HG03457 (cell line): ENCODE measurements at regions not wholly inside any gene's neighbourhood (a gene's known extent, or its start where the extent isn't known, plus 50 kb on each side); places are given as distances from the start of the nearest gene placed in this dataset.
"Not testable (repeated sequence)": the region's sequence is repeated elsewhere in the genome, so short reads cannot be mapped to it uniquely, and the experiment has no call there.

ENCODE experiments used
- ATAC-seq: cut with Tn5 transposase; IDR thresholded peaks from one replicate; pipeline ENCODE4 v1.9.1; 2021; ENCODE audit warnings: moderate number of reproducible peaks; ENCODE audit not compliant: unreplicated experiment

DNA sequence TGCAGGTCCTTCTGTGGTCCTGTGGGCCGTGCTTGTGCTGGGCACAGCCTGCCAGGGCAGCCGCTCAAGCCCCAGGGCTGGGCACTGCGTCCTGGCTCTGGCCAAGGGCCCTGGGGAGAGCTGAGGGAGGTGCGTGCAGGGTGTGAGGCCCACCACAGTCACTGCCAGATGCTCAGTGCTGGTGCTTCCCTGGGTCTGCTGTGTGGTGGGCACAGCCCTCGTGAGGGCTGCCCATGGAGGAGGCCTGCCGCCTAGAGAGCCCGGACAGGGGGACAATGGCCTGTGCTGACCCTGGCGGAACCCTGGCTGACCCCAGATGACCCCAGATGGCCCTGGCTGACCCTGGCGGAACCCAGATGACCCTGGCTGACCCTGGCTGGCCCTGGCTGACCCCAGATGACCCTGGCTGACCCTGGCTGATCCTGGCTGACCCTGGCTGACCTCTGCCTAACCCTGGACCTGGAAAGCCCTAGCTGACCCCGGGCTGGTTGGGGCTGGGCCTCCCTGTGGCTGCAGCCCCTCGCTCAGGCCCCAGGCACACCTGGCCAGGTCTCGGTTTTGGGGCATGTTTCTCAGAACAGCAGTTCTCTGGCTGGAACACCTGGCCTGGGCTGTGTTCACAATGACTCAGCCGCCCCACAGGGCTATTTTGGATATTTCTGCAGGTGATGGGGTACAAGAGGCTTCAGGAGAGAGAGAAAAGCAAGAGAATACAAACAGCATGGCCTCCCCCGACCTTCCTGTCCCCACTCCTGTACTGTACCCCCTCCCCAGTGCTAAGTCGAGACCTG, 55.4 kb downstream of the TMEM121 start:
- no peak for ATAC-seq

DNA sequence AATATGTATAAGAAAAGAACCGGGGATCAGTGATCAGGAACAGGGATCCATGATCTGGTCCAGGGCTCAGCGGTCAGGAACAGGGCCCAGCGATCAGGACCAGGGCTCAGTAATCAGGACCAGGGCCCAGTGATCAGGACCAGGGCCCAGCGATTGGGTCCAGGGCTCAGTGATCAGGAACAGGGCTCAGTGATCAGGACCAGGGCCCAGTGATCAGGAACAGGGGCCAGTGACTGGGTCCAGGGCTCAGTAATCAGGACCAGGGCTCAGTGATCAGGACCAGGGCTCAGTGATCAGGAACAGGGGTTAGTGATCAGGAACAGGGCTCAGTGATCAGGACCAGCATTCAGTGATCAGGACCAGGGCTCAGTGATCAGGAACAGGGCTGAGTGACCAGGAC, 56.3 kb downstream of the TMEM121 start:
- no peak for ATAC-seq

DNA sequence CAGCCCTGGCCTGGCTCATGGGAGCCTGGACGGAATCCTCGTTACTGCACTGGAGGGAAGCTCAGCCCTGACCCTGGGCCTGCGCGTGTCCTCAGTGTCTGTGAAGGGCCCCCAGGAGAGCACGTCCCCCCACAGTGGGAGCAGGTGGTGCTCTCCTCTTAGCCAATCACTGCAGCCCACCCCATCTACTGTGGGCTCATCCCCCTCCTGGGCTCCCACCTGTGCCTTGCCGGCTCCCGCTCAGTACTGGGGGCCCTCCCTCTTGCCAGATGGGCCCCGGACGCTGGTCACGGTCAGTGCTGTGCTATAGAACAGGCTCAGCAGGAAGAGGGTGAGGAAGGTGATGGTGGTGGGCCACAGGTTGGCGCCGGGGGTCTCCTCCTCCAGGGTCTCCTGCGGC, 57.5 kb downstream of the TMEM121 start:
- ATAC-seq: not testable (repeated sequence)

DNA sequence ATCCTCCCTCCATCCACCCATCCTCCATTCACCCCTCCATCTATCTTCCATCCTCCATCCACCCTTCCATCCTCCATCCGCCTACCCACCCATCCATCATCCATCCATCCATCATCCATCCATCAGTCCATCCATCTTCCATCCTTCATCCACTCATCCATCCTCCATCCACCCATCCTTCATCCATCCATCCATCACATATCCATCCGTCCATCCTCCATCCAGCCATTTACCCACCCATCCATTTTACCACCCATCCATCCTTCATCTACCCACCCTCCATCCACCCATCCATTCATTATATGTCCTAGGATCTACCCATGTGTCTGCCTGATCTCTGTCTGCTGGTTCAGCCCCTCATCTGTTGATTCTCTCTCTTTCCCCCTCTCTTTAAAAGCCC, 58.9 kb downstream of the TMEM121 start:
- not testable (repeated sequence) for ATAC-seq

DNA sequence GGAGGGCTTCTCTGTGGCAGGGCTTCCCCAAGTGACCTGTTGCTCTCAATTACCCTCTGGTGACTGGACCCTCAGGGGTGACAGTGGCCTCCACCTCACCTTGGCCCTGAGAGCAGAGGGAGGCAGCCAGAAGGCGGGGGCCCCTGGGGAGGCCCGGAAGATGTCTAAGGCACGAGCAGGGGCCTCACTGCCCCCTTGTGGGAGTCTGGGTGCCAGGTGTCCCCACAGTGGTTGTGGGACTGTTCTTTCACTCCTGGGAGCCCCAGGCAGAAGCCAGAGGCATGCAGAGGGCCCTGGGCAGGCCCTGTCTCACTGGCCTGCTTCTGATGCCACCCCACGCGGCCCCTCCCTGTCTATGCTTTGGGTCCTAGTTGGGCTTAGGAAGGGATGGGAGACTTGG, 59.3 kb downstream of the TMEM121 start:
- ATAC-seq: not testable (repeated sequence)

DNA sequence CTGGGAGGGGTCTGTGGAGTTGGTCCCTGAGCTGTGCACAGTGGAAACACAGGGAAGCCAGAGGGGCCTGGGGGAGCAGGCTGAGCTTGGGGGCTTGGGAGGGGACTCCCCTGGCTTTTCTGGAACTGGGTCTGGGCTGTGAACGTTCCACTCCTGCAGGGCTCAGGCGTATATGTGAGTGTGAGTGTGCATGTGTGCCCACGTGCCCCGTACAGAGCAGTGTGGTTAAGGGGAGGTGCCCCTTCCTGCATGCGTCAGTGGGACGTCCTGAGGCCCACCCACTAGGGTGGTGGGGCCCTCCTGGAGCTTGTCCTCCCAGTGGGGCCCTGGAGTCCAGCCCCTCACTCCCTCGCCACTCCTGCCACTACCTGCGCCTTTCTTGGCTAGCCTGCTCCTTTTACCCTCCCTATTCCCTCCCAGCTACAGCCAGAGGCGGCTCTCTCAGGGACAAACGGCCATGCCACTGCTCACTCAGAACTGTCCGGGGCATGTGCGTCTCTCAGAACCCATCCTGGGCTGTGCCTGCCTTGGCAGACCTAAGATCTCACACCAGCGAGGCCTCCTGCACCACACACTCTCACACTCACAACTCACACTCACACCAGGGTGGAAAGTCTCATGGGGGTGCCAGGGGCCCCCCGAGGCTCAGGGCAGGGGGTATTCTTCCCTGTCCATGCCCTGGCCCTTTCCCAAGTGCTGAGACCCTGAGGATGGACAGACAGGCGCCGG, 59.9 kb downstream of the TMEM121 start:
- not testable (repeated sequence) for ATAC-seq

DNA sequence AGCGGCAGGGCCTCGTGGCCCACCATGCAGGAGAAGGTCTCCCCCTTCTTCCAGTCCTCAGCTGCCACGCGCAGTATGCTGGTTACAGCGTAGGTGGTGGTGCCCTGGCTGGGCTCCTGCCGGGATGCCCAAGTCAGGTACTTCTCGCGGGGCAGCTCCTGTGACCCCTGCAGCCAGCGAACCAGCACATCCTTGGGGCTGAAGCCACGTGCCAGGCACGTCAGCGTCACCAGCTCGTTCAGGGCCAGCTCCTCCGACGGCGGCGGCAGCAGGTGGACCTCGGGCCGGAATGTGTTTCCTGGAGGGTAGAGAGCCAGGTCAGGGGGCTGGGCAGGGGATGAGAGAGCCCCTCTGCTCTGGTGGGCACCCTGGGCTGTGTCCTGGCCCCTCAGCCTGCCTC, 60.7 kb downstream of the TMEM121 start:
- ATAC-seq: not testable (repeated sequence)

DNA sequence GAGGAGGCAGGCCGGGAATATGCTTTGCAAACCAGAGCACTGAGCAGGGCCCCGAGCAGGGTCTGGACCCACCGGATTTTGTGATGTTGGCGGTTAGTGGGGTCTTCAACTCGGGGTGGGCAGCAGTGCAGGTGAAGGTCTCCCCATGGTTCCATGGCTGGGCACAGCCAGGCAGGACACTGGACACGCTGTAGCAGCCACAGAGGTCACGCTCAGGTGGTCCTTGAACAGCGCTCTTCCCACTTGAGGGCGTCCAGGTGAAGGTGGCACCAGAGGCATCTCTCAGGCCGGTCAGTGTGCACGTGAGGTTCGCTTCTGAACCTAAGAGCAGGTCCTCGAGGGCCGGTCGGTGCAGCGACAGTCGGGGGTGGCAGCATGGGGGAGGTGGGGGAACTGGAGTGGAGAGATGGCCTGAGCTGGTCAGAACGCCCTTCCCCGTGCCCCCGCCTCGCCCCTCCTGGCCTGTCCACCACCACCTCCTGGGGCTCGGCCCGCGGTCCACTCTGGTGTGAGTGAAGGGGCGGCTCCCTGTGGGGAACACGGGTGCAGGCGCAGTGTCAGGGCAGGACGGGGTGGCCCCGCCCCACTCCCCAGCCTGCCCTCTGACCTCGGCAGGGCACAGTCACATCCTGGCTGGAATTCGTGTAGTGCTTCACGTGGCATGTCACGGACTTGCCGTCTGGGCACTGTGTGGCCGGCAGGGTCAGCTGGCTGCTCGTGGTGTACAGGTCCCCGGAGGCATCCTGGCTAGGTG, 61.3 kb downstream of the TMEM121 start:
- ATAC-seq: not testable (repeated sequence)

DNA sequence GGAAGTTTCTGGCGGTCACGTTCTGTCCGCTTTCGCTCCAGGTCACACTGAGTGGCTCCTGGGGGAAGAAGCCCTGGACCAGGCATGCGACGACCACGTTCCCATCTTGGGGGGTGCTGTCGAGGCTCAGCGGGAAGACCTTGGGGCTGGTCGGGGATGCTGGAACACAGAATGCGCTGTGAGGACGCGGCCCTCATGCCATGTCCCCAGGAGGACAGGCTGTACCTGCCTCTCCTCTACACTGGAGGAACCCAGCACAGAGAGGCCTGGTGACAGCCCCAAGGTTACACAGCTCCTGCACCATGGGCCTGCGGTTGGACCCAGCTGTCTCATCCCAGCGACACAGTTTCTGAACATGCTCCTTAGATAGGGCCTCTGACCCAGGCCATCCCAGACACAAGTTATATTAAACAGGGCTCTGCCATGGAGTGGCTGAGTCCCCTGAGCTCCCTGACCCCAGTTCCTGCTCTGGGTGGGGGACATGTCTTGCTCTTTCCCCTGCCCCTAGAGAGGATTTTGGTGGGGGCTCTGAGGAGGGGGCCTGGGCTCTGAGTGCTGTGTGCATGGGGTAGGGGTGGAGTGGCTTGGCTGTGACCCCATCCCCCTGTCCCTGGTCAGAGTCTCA, 62.0 kb downstream of the TMEM121 start:
- no peak for ATAC-seq

DNA sequence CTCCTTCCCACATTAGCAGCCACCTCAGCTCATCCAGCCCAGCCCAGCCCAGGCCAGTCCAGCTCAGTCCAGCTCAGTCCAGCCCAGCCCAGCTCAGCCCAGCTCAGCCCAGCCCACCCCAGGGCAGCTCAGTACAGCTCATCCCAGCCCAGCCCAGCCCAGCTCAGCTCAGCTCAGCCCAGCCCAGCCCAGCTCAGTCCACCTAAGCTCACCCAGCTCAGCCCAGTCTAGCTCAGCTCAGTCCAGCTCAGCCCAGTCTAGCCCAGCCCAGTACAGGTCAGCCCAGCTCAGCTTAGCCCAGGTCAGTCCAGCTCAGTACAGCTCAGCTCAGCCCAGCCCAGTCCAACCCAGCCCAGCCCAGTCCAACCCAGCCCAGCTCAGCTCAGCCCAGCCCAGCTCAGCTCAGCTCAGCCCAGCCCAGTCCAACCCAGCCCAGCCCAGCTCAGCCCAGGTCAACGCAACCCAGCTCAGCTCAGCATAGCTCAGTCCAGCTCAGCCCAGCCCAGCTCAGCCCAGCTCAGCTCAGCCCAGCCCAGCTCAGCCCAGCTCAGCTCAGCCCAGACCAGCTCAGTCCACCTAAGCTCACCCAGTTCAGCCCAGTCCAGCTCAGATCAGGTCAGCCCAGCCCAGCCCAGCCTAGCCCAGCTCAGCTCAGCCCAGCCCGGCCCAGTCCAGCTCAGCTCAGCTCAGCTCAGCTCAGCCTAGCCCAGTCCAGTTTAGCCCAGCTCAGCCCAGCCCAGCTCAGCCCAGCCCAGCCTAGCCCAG, 63.0 kb downstream of the TMEM121 start:
- no peak for ATAC-seq

DNA sequence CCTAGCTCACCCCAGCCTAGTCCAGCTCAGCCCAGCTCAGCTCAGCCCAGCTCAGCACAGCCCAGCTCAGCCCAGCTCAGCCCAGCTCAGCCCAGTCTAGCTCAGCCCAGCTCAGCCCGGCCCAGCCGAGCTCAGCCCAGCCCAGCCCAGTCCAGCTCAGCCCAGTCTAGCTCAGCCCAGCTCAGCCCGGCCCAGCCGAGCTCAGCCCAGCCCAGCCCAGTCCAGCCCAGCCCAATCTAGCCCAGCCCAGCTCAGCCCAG, 63.5 kb downstream of the TMEM121 start:
- not testable (repeated sequence) for ATAC-seq

DNA sequence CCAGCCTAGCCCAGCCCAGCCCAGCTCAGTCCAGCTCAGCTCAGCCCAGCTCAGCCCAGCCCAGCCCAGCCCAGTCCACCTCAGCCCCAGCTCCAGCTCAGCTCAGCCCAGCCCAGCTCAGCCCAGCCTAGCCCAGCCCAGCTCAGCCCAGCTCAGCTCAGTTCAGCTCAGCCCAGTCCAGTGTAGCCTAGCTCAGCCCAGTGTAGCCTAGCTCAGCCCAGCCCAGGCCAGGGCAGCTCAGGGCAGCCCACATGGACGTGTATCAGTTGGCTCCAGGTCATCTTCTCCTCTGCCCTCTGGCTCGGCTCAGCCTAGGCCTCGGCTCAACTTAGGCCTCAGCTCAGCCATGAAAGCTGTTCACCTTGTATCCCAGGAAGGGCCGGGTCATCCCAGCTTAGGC, 64.7 kb downstream of the TMEM121 start:
- ATAC-seq: no peak

DNA sequence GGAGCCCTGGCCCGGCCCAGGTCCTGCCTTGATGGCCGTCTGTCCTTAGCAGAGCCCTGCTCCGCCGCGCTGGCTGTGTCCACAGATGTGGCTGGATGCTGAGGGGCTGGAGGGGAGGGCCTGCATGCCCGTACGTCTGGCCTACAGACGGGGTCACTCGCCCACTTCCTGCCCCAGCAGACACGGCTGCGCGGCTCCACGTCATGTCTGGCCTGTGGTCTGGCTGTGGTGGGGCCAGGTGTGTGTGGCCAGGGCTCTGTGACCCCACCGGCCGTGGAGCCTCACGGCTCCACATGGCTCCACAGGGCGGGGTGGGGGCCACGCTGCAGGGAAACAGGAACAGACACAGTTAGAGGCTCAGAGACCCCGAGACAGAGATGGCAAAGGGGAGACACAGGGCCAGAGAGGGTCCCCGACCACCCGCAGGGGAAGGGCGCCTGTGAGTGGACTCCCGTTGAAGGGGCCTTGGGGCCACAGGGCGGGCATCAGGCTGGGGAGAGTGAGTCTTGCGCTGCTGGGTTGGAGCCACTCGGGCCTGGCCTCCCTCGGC, 65.5 kb downstream of the TMEM121 start:
- not testable (repeated sequence) for ATAC-seq

DNA sequence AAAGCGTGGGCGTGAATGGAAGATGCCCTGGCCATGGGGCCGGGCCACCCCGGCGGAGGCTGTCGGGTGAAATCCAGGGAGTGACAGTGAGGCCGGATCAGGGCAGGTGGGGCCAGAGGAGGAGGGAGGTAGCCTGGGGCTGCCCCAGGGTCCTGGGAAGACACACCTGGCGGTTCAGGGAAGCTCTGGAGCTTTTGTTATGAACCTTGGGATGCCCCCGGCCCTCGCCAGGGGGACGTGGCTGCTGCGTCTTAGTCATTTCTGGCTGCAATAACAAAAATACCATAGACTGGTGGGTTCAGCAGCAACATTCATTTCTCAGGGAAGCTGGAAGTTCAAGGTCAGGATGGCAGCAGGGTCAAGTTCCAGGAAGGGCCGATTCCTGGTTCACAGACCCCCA, 66.3 kb downstream of the TMEM121 start:
- ATAC-seq: not testable (repeated sequence)

DNA sequence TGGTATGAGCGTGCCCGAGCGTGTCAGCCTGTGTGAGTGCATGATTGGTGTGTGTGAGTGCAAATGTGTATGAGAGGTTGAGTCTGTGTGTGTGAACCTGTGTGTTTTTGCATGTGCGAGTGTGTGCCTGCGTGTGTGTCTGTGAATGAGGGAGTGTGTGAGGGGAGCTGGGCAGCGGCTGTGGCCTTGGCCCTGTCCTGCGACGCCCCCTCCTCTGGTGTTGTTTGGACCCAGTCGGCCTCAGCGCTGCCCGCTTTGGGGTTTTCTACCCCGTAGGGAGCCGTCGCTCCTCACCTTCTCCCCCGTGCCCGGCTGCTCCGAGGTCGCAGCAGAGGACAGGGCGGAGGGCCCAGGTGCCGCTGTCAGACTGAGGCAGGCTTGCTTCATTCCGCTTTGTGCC, 69.0 kb downstream of the TMEM121 start:
- not testable (repeated sequence) for ATAC-seq

DNA sequence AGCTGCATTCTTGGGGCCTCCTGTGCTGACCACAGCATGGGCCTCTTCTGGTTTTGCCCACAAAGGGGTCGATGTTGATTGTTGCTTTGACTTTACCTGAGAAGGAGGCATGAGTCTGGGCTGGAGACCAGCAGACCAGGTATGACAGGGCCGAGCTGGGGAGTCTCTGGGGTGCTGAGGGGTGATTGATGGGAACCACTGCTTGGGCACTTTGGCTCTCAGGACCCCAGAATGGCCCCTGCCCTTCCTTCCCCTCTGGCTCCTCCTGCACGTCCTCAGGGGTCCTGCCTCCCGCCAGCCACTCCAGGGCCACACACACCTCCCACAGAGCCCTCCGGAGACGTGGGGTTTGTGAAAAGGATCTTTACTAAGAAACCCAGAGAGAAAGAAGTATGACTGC, 70.0 kb downstream of the TMEM121 start:
- ATAC-seq: not testable (repeated sequence)

DNA sequence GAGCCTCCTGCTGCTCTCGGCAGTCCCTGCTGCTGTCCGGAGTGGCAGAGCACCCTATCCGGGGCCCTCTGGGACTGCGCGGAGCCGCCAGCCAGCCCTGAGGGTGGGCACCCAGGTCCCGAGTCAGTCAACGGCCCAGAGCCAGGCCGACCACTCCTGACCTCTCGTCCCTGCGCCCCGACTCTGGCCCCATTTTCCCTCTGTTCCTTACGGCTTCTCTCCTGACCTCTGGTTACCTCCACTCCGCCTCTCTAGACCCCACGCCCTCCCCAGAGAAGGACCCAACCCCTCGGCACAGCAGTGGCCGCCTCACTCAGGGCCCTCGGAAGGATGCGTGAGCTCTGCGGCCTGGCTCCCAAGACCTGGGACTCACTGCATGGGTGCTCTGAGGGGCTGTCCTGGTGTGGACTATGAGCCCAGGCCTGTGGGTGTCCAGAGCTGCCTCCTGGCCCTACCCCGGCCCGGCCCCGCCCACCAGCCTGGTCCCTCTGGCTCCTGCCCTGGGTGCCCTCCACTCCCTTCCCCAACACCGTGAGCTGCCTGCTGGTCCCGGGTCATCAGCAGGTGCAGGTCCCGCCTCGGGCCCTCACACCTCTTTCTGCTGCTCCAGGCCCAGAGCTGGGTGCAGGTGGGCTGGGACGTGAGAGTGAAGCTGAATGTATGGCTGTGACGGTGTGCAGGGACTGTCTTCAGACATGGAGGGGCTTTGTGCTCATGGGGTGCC, 71.8 kb downstream of the TMEM121 start:
- not testable (repeated sequence) for ATAC-seq

DNA sequence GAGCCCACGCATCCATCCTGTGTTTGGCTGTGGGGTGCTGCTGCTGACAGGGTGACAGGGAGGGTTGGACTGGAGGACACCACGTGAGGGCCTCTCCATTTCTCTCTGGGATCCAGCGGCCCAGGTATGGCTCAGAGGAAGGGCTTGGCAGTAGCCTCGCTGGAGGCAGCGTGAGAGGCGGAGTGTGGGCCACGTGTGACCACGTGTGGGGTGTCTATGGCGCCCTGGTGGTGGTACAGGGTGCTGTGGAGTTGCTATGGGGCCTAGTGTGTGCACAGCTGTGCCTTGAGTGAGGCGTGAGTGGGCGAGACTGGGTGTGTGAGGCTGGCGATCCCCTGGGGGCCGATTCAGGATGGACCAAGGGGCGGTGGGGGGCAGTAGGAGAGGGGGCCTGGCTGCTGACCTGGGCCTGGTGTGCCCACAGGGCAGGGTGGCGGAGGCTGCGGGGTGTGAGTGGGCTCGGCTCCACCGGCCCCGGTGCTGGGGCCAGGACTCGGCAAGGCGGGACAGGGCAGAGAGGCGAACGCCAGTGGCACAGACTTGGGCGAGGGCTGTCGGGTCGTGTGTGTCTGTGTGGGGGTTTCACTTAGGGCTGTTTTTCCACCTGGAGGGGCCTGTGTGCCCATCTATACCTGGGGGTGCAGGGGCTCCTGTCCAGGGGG, 72.7 kb downstream of the TMEM121 start:
- ATAC-seq: not testable (repeated sequence)
